ENCODE measurements at regions not wholly inside any gene's neighbourhood (a gene's known extent, or its start where the extent isn't known, plus 50 kb on each side); places are given as distances from the start of the nearest gene placed in this dataset.

- no peak for DNase-seq (ENCODE audit: low spot score)
Observed at GRCh38 chr2:226431288-226431948, 368.2 kb downstream of the IRS1 start.

GRCh38 chr2:226429476-226429875 is 370.1 kb downstream of the IRS1 start:
- no peak for DNase-seq (ENCODE audit: low spot score)

- no peak for DNase-seq (ENCODE audit: low spot score)
Observed at GRCh38 chr2:226427538-226428307, 371.9 kb downstream of the IRS1 start.

GRCh38 chr2:226426292-226426736 is 373.3 kb downstream of the IRS1 start:
- DNase-seq (ENCODE audit: low spot score), result no peak

- DNase-seq (ENCODE audit: low spot score), result no peak
Observed at GRCh38 chr2:226424971-226425370, 374.6 kb downstream of the IRS1 start.

- peak; percentile 44 for DNase-seq (ENCODE audit: low spot score)
Observed at GRCh38 chr2:226423498-226423960, 376.1 kb downstream of the IRS1 start.

GRCh38 chr2:226420646-226421045 is 379.0 kb downstream of the IRS1 start:
- DNase-seq (ENCODE audit: low spot score), result no peak

- no peak for DNase-seq (ENCODE audit: low spot score)
Observed at GRCh38 chr2:226418521-226418920, 381.1 kb downstream of the IRS1 start.

- no peak for DNase-seq (ENCODE audit: low spot score)
Observed at GRCh38 chr2:226414335-226414734, 385.3 kb downstream of the IRS1 start.

GRCh38 chr2:226413498-226414130 is 386.0 kb downstream of the IRS1 start:
- no peak for DNase-seq (ENCODE audit: low spot score)

GRCh38 chr2:226411727-226412360 is 387.8 kb downstream of the IRS1 start:
- no peak for DNase-seq (ENCODE audit: low spot score)

- no peak for DNase-seq (ENCODE audit: low spot score)
Observed at GRCh38 chr2:226411205-226411604, 388.4 kb downstream of the IRS1 start.

GRCh38 chr2:226410247-226410835 is 389.3 kb downstream of the IRS1 start:
- no peak for DNase-seq (ENCODE audit: low spot score)

- no peak for DNase-seq (ENCODE audit: low spot score)
Observed at GRCh38 chr2:226409134-226409533, 390.5 kb downstream of the IRS1 start.

- no peak for DNase-seq (ENCODE audit: low spot score)
Observed at GRCh38 chr2:226408141-226408540, 391.5 kb downstream of the IRS1 start.

- no peak for DNase-seq (ENCODE audit: low spot score)
Observed at GRCh38 chr2:226407135-226407534, 392.5 kb downstream of the IRS1 start.

GRCh38 chr2:226405465-226405864 is 394.2 kb downstream of the IRS1 start:
- DNase-seq (ENCODE audit: low spot score), result no peak

- no peak for DNase-seq (ENCODE audit: low spot score)
Observed at GRCh38 chr2:226403369-226403768, 396.3 kb downstream of the IRS1 start.

- no peak for DNase-seq (ENCODE audit: low spot score)
Observed at GRCh38 chr2:226399006-226399405, 400.6 kb downstream of the IRS1 start.

- no peak for DNase-seq (ENCODE audit: low spot score)
Observed at GRCh38 chr2:226398580-226398979, 401.0 kb downstream of the IRS1 start.

GRCh38 chr2:226396541-226396940 is 403.1 kb downstream of the IRS1 start:
- DNase-seq (ENCODE audit: low spot score), result no peak

GRCh38 chr2:226387499-226387942 is 412.1 kb downstream of the IRS1 start:
- DNase-seq (ENCODE audit: low spot score), result no peak

Measured in CD4-positive, alpha-beta T cell treated with Interleukin-2 at 100 ng/mL for 4 hours (primary cell).